Gastroesophageal sphincter (tissue), 4 donors: ENCODE measurements at regions not wholly inside any gene's neighbourhood (a gene's known extent, or its start where the extent isn't known, plus 50 kb on each side); places are given as distances from the start of the nearest gene placed in this dataset.

Experiments
- ATAC-seq: fragments of 150-250 bp; one replicate; pipeline ENCODE4 v1.9.1; 2016; ENCODE audit warnings: mild to moderate bottlenecking, moderate library complexity
- H3K27ac ChIP-seq, 4 donors: fragments of 200-600 bp; sonication (generic) in 3 of 4; 1 replicate in 3 of 4; 2 replicates in 1 of 4; pipeline ENCODE4 v1.5.1; 2016 to 2019
- H3K27me3 ChIP-seq: fragments of 200-600 bp; sonication (generic); one replicate; pipeline ENCODE4 v1.5.1; 2019
- H3K36me3 ChIP-seq, 2 donors: fragments of 200-600 bp; sonication (generic); one replicate each; pipeline ENCODE4 v1.5.1; 2019; ENCODE audit warnings: control low read depth in 1 of 2
- H3K4me1 ChIP-seq, 3 donors: fragments of 200-600 bp; sonication (generic); 1 replicate in 2 of 3; 2 replicates in 1 of 3; pipeline ENCODE4 v1.5.1; 2016 to 2019; ENCODE audit warnings: control low read depth in 2 of 3
- H3K4me3 ChIP-seq, 2 donors: fragments of 200-600 bp; sonication (generic); one replicate each; pipeline ENCODE4 v1.5.1; 2019; ENCODE audit warnings: mild to moderate bottlenecking in 1 of 2, moderate library complexity in 1 of 2
- H3K9me3 ChIP-seq, 3 donors: fragments of 200-600 bp; sonication (generic); one replicate each; pipeline ENCODE4 v1.5.1; 2017 to 2019; ENCODE audit warnings: control low read depth in 2 of 3
- CTCF ChIP-seq, 4 experiments: fragments of 200-600 bp in 2 of 4; fragments of 450-650 bp in 2 of 4; sonication (generic) in 1 of 4; IDR thresholded peaks; one replicate each; pipeline ENCODE4 v1.5.1; 2017 to 2019; ENCODE audit warnings: antibody characterized with exemption in 4 of 4, mild to moderate bottlenecking in 2 of 4, moderate library complexity in 2 of 4
- EP300 ChIP-seq: sonication (generic); formaldehyde crosslinking; IDR thresholded peaks from one replicate; pipeline ENCODE4 v1.6.1; 2017; ENCODE audit warnings: antibody characterized with exemption, mild to moderate bottlenecking
- POLR2A ChIP-seq, 2 donors: fragments of 450-650 bp; IDR thresholded peaks; one replicate each; pipeline ENCODE4 v1.6.1; 2017; ENCODE audit warnings: antibody characterized with exemption in 2 of 2, mild to moderate bottlenecking in 2 of 2, moderate library complexity in 1 of 2
- POLR2AphosphoS5 ChIP-seq: sonication (generic); formaldehyde crosslinking; IDR thresholded peaks from one replicate; pipeline ENCODE4 v1.6.1; 2017; ENCODE audit warnings: antibody characterized with exemption
- WGBS, 2 donors: methylation state at CpG; one replicate each; pipeline ENCODE4 v1.1.5; 2018; ENCODE audit warnings: low coverage in 1 of 2; 5-methylcytosine and 5-hydroxymethylcytosine counted together

- ATAC-seq: no peak
- Histone ChIP-seq H3K4me3 (no peak overlapping the region), H3K4me1 (no peaks in the 10 kb centered on the region), H3K27me3 (no peaks in the 10 kb centered on the region), H3K36me3 (no peaks in the 10 kb centered on the region), H3K9me3 (peaks cover 0 to 33% (median 0%) of the 10 kb centered on the region in 3 donors), H3K27ac (no peak overlapping the region)
- TF ChIP-seq POLR2A (IDR thresholded peaks at IDR 0.05) (no peak), CTCF (IDR thresholded peaks at IDR 0.05) (no peak), EP300 (no peak), POLR2AphosphoS5 (no peak)
- 83 to 94% methylated on average over 1 to 3 of the region's 5 CpGs for WGBS, 2 donors
These were observed 268.1 kb upstream of the RTL1 start for GRCh38 chr14:101171650-101172049.

- Histone ChIP-seq H3K9me3 (peaks cover 0 to 11% (median 0%) of the 10 kb centered on the region in 3 donors), H3K4me1 (no peaks in the 10 kb centered on the region), H3K36me3 (no peaks in the 10 kb centered on the region), H3K4me3 (no peak overlapping the region), H3K27ac (no peak overlapping the region), H3K27me3 (no peaks in the 10 kb centered on the region)
- no peak for ATAC-seq
- TF ChIP-seq POLR2A (IDR thresholded peaks at IDR 0.05) (no peak), EP300 (no peak), CTCF (IDR thresholded peaks at IDR 0.05) (no peak), POLR2AphosphoS5 (no peak)
- WGBS, 2 donors: no CpG with 5 or more reads among the region's 9 CpGs
These were observed 270.4 kb upstream of the RTL1 start for GRCh38 chr14:101173698-101174521.

- H3K27me3 ChIP-seq: no peaks in the 10 kb centered on the region
- H3K36me3 ChIP-seq: no peaks in the 10 kb centered on the region
- no peaks in the 10 kb centered on the region for H3K4me1 ChIP-seq
- WGBS, 2 donors: 70% methylated on average over 4 of the region's 12 CpGs; no CpG with 5 or more reads in 1 of the 2 donors
- H3K27ac ChIP-seq: no peak overlapping the region
- no peak for ATAC-seq
- H3K9me3 ChIP-seq: peaks cover 0 to 9% (median 0%) of the 10 kb centered on the region in 3 donors
- no peak for TF ChIP-seq POLR2A (IDR thresholded peaks at IDR 0.05)
- no peak for TF ChIP-seq POLR2AphosphoS5
- no peak for TF ChIP-seq EP300
- H3K4me3 ChIP-seq: no peak overlapping the region
These were observed 271.0 kb upstream of the RTL1 start for GRCh38 chr14:101174522-101174838.

- Histone ChIP-seq H3K27ac (no peak overlapping the region), H3K36me3 (no peaks in the 10 kb centered on the region), H3K27me3 (no peaks in the 10 kb centered on the region), H3K4me3 (no peak overlapping the region), H3K9me3 (peaks cover 0 to 15% (median 0%) of the 10 kb centered on the region in 3 donors), H3K4me1 (no peaks in the 10 kb centered on the region)
- no peak for ATAC-seq
- no peak for TF ChIP-seq POLR2AphosphoS5
- TF ChIP-seq POLR2A (IDR thresholded peaks at IDR 0.05): no peak
- no peak for TF ChIP-seq CTCF (IDR thresholded peaks at IDR 0.05)
- no peak for TF ChIP-seq EP300
- 75 to 100% methylated on average over 1 to 2 of the region's 9 CpGs for WGBS, 2 donors
These were observed 271.6 kb upstream of the RTL1 start for GRCh38 chr14:101174980-101175606.

- WGBS, 2 donors: 88 to 100% methylated on average over 2 to 3 of the region's 13 CpGs
- Histone ChIP-seq H3K4me1 (no peaks in the 10 kb centered on the region), H3K27me3 (no peaks in the 10 kb centered on the region), H3K36me3 (no peaks in the 10 kb centered on the region), H3K4me3 (no peak overlapping the region), H3K9me3 (peaks cover 0 to 23% (median 0%) of the 10 kb centered on the region in 3 donors), H3K27ac (no peak overlapping the region)
- ATAC-seq: no peak
- TF ChIP-seq POLR2A (IDR thresholded peaks at IDR 0.05) (no peak), EP300 (no peak), CTCF (IDR thresholded peaks at IDR 0.05) (no peak), POLR2AphosphoS5 (no peak)
These were observed 272.4 kb upstream of the RTL1 start for GRCh38 chr14:101175731-101176534.
